Tibial nerve (tissue), 4 donors: ENCODE measurements at regions not wholly inside any gene's neighbourhood (a gene's known extent, or its start where the extent isn't known, plus 50 kb on each side); places are given as distances from the start of the nearest gene placed in this dataset.

ENCODE experiments used
- DNase-seq, 2 donors: peaks; one replicate each; pipeline ENCODE4 v3.0.0-alpha.2; 2019; ENCODE audit warnings: low spot score in 2 of 2
- H3K27ac ChIP-seq, 4 donors: fragments of 200-600 bp; sonication (generic) in 3 of 4; one replicate each; pipeline ENCODE4 v1.5.1; 2017 to 2019; ENCODE audit warnings: mild to moderate bottlenecking in 1 of 4
- H3K27me3 ChIP-seq, 2 donors: fragments of 200-600 bp; sonication (generic) in 1 of 2; one replicate each; pipeline versions ENCODE4 v1.5.1 to v1.6.0; 2017 to 2019
- H3K36me3 ChIP-seq, 3 donors: fragments of 200-600 bp; sonication (generic); one replicate each; pipeline ENCODE4 v1.5.1; 2018 to 2019
- H3K4me1 ChIP-seq, 4 donors: fragments of 200-600 bp; sonication (generic) in 3 of 4; one replicate each; pipeline ENCODE4 v1.5.1; 2017 to 2019
- H3K4me3 ChIP-seq, 4 donors: fragments of 200-600 bp; sonication (generic) in 3 of 4; one replicate each; pipeline ENCODE4 v1.5.1; 2017 to 2019; ENCODE audit warnings: mild to moderate bottlenecking in 1 of 4, moderate library complexity in 1 of 4
- H3K9me3 ChIP-seq, 4 donors: fragments of 200-600 bp; sonication (generic) in 3 of 4; one replicate each; pipeline ENCODE4 v1.5.1; 2017 to 2019
- CTCF ChIP-seq, 5 experiments: fragments of 200-600 bp in 3 of 5; fragments of 450-650 bp in 2 of 5; sonication (generic) in 3 of 5; IDR thresholded peaks; one replicate each; pipeline ENCODE4 v1.5.1; 2016 to 2019; ENCODE audit warnings: antibody characterized with exemption in 5 of 5, mild to moderate bottlenecking in 3 of 5, moderate library complexity in 2 of 5
- EP300 ChIP-seq, 2 donors: sonication (generic); formaldehyde crosslinking; IDR thresholded peaks; one replicate each; pipeline ENCODE4 v1.6.1; 2017; ENCODE audit warnings: antibody characterized with exemption in 2 of 2, mild to moderate bottlenecking in 1 of 2
- POLR2A ChIP-seq, 2 donors: fragments of 450-650 bp; IDR thresholded peaks; one replicate each; pipeline ENCODE4 v1.6.1; 2017; ENCODE audit warnings: antibody characterized with exemption in 2 of 2, mild to moderate bottlenecking in 2 of 2, moderate library complexity in 2 of 2
- WGBS, 2 donors: methylation state at CpG; one replicate each; pipeline ENCODE4 v1.1.5; 2018; 5-methylcytosine and 5-hydroxymethylcytosine counted together

- H3K27me3 ChIP-seq = no peaks in the 10 kb centered on the region
- H3K9me3 ChIP-seq = no peaks in the 10 kb centered on the region
- no peak overlapping the region for H3K4me3 ChIP-seq
- no peaks in the 10 kb centered on the region for H3K36me3 ChIP-seq
- TF ChIP-seq CTCF (IDR thresholded peaks at IDR 0.05) = no peak
- no peak for TF ChIP-seq EP300 (IDR thresholded peaks at IDR 0.05)
- TF ChIP-seq POLR2A (IDR thresholded peaks at IDR 0.05) = no peak
- DNase-seq = no peak
- WGBS, 2 donors = 50 to 51% methylated on average over 1 of the region's 1 CpG
- no peak overlapping the region for H3K27ac ChIP-seq
- H3K4me1 ChIP-seq = no peaks in the 10 kb centered on the region
These were observed 474.0 kb upstream of the NDST3 start for GRCh38 chr4:117560329-117560728.

GRCh38 chr4:117574085-117574484, 460.2 kb upstream of the NDST3 start:
- H3K9me3 ChIP-seq = no peaks in the 10 kb centered on the region
- H3K27me3 ChIP-seq = no peaks in the 10 kb centered on the region
- H3K27ac ChIP-seq = no peak overlapping the region
- H3K36me3 ChIP-seq = no peaks in the 10 kb centered on the region
- no peak for DNase-seq
- H3K4me1 ChIP-seq = no peaks in the 10 kb centered on the region
- WGBS, 2 donors = 93 to 95% methylated on average over 2 of the region's 2 CpGs
- TF ChIP-seq POLR2A (IDR thresholded peaks at IDR 0.05) (no peak), EP300 (IDR thresholded peaks at IDR 0.05) (no peak), CTCF (IDR thresholded peaks at IDR 0.05) (no peak)
- no peak overlapping the region for H3K4me3 ChIP-seq

- no peak for TF ChIP-seq CTCF (IDR thresholded peaks at IDR 0.05)
- no peak for TF ChIP-seq POLR2A (IDR thresholded peaks at IDR 0.05)
- TF ChIP-seq EP300 (IDR thresholded peaks at IDR 0.05) = no peak
- WGBS, 2 donors = 94 to 96% methylated on average over 24 of the region's 24 CpGs
These were observed 458.4 kb upstream of the NDST3 start for GRCh38 chr4:117575850-117576249.

GRCh38 chr4:117577686-117578311, 456.5 kb upstream of the NDST3 start:
- Histone ChIP-seq H3K36me3 (no peaks in the 10 kb centered on the region), H3K4me3 (no peak overlapping the region), H3K9me3 (no peaks in the 10 kb centered on the region), H3K27ac (no peak overlapping the region), H3K27me3 (no peaks in the 10 kb centered on the region), H3K4me1 (no peaks in the 10 kb centered on the region)
- WGBS, 2 donors = 30 to 34% methylated on average over 2 of the region's 2 CpGs
- no peak for TF ChIP-seq CTCF (IDR thresholded peaks at IDR 0.05)
- no peak for TF ChIP-seq POLR2A (IDR thresholded peaks at IDR 0.05)
- no peak for TF ChIP-seq EP300 (IDR thresholded peaks at IDR 0.05)
- no peak for DNase-seq

More at GRCh38 chr4:117575850-117576249, 458.4 kb upstream of the NDST3 start:
- H3K27ac ChIP-seq = no peak overlapping the region
- no peaks in the 10 kb centered on the region for H3K27me3 ChIP-seq
- H3K36me3 ChIP-seq = no peaks in the 10 kb centered on the region
- no peaks in the 10 kb centered on the region for H3K9me3 ChIP-seq
- H3K4me1 ChIP-seq = no peaks in the 10 kb centered on the region
- DNase-seq = no peak
- H3K4me3 ChIP-seq = no peak overlapping the region

GRCh38 chr4:117588771-117589170, 445.5 kb upstream of the NDST3 start:
- Histone ChIP-seq H3K27me3 (no peaks in the 10 kb centered on the region), H3K36me3 (no peaks in the 10 kb centered on the region), H3K4me3 (no peak overlapping the region), H3K4me1 (no peaks in the 10 kb centered on the region), H3K9me3 (no peaks in the 10 kb centered on the region), H3K27ac (no peak overlapping the region)
- TF ChIP-seq POLR2A (IDR thresholded peaks at IDR 0.05) (no peak), CTCF (IDR thresholded peaks at IDR 0.05) (no peak), EP300 (IDR thresholded peaks at IDR 0.05) (no peak)
- DNase-seq = no peak
- 35 to 41% methylated on average over 4 of the region's 4 CpGs for WGBS, 2 donors
